ENCODE measurements at regions not wholly inside any gene's neighbourhood (a gene's known extent, or its start where the extent isn't known, plus 50 kb on each side); places are given as distances from the start of the nearest gene placed in this dataset.

DNA sequence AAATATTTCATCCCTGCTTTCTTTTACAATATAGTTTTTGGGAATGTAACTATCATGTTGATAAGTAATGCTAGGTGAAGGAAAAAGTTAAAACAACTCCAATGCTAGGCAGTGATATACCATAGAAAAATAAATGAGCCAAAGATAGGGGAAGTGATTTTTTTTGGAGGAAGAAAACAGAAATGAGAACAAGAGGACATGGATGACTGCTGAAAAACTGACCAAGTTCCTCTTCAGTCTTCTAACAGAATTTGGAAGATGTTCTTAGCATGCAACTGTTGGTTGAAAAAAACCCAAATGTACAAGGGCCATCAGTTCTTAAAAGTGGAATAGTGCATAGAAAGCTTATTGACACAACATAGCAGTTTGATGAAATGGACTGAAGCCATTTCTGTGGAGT lies 262.5 kb upstream of the STARD13 start:
- no peak for DNase-seq
- no peaks in the 10 kb centered on the region for H3K27me3 ChIP-seq
- no peak overlapping the region for H3K4me3 ChIP-seq
- intact Hi-C loops (cut with DNase I), result loop anchor here in 1 of 4 donors (10.0 kb wide), 1 partner anchor 177 kb away; no protein-coding TSS in a partner anchor
- H3K9me3 ChIP-seq, result no peaks in the 10 kb centered on the region
- TF ChIP-seq, protein P1, sequence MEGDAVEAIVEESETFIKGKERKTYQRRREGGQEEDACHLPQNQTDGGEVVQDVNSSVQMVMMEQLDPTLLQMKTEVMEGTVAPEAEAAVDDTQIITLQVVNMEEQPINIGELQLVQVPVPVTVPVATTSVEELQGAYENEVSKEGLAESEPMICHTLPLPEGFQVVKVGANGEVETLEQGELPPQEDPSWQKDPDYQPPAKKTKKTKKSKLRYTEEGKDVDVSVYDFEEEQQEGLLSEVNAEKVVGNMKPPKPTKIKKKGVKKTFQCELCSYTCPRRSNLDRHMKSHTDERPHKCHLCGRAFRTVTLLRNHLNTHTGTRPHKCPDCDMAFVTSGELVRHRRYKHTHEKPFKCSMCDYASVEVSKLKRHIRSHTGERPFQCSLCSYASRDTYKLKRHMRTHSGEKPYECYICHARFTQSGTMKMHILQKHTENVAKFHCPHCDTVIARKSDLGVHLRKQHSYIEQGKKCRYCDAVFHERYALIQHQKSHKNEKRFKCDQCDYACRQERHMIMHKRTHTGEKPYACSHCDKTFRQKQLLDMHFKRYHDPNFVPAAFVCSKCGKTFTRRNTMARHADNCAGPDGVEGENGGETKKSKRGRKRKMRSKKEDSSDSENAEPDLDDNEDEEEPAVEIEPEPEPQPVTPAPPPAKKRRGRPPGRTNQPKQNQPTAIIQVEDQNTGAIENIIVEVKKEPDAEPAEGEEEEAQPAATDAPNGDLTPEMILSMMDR (IDR thresholded peaks at IDR 0.05), result no peak
- TF ChIP-seq POLR2A (IDR thresholded peaks at IDR 0.05) (no peak), EP300 (IDR thresholded peaks at IDR 0.05) (no peak)
- no peaks in the 10 kb centered on the region for H3K36me3 ChIP-seq
- H3K4me1 ChIP-seq (ENCODE audit: insufficient read depth), result peaks cover 1% of the 10 kb centered on the region
- no peak overlapping the region for H3K27ac ChIP-seq

DNA sequence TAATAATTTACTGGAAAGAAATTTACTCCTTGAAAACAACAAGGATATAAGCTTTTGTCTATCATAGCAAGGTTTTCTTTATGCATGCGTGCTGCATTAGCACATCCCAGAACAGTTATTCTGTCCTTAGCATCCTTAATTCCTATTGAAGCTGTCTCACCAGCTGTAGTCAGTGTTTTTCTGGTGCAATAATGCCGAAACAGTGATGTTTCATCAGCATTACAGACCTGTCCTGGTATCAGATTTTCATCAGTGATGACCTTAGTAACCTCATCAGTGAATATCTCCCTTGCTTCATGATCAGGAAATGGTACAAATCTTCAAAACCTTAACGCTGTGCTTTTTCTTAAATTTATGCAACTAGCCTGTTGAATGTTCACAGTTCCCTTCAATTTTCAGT lies 264.7 kb upstream of the STARD13 start:
- H3K27ac ChIP-seq, result no peak overlapping the region
- DNase-seq, result no peak
- H3K27me3 ChIP-seq, result no peaks in the 10 kb centered on the region
- TF ChIP-seq EP300 (IDR thresholded peaks at IDR 0.05) (no peak), POLR2A (IDR thresholded peaks at IDR 0.05) (no peak)
- TF ChIP-seq, protein P1 (IDR thresholded peaks at IDR 0.05), result no peak
- H3K9me3 ChIP-seq, result no peaks in the 10 kb centered on the region
- intact Hi-C loops (cut with DNase I), result loop anchor here in 3 of 4 donors (10.0 kb wide), 2 partner anchors 165 to 175 kb away; no protein-coding TSS in a partner anchor
- H3K36me3 ChIP-seq, result no peaks in the 10 kb centered on the region
- no peak overlapping the region for H3K4me3 ChIP-seq
- peaks cover 2% of the 10 kb centered on the region for H3K4me1 ChIP-seq (ENCODE audit: insufficient read depth)
- WGBS, 3 donors, result 95 to 99% (median 95%) methylated on average over 3 of the region's 3 CpGs

DNA sequence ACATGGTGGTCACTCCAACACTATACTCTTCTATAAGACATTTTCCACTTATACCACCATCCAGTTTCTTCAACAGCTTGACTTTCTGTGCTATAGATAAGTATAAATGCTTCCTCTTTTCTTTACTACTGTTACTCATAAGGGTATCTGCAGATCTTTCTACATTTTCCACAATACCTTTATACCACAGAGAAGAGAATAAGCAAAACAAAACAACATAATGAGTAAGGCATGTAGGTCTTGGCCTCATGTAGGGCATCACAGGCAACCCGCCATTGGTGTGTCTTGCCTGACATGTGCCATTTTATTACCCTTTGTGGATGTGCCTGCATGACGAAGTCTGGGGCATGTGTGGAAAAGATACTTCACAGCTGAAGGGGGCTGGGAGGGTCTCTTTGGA lies 265.3 kb upstream of the STARD13 start:
- intact Hi-C loops (cut with DNase I), result loop anchor here in 3 of 4 donors (10.0 kb wide), 2 partner anchors 164 to 174 kb away; no protein-coding TSS in a partner anchor
- H3K9me3 ChIP-seq, result no peaks in the 10 kb centered on the region

DNA sequence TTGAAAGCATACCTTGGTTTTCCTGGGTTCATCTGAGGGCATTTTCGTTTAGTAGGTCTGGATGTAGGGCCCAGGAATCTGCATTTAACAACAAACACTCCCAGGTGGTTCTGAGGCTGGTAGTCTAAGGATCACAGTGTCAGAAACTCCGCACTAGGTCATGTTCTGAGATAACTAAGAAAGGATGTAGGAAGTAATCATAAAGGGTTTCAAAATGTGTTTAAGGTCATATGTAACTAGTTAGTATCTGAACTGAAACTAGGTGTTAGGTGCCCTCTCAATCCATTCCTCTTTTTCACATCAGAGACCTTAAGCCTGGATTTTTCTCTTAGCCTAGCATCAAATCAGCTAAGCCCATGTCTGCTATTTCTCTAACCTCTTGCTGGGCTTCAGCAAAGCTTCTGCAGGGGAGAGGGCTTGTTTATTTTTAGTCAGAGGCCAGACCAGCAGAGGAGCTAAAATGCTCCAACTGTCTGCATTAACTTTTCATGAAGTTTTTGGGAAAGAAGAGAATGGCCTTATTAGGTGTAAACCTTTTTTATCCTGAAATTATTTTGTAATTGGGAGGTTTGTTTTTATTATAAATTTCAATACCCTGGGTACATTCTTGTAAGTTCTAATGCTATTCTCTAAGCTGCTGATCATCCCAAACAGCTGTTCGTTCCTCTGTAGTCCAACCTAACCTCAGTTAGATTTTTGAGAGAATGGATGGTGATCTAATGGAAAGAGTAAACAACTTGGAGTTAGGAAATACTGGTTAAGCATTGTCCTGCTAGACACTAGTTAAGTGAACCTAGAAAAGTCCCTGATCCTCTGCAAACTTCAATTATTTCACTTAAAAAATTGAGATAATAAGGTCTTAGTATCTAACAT lies 262.8 kb upstream of the RFC3 start:
- intact Hi-C loops (cut with DNase I), result loop anchor here in 3 of 4 donors (10.0 kb wide), 2 partner anchors 160 to 170 kb away; no protein-coding TSS in a partner anchor
- no peak for DNase-seq
- Histone ChIP-seq H3K4me3 (no peak overlapping the region), H3K9me3 (no peaks in the 10 kb centered on the region), H3K27ac (no peak overlapping the region), H3K36me3 (no peaks in the 10 kb centered on the region), H3K4me1 (ENCODE audit: insufficient read depth) (peaks cover 2% of the 10 kb centered on the region), H3K27me3 (no peaks in the 10 kb centered on the region)
- 31 to 52% (median 33%) methylated on average over 3 of the region's 3 CpGs for WGBS, 3 donors
- TF ChIP-seq EP300 (IDR thresholded peaks at IDR 0.05), result no peak
- TF ChIP-seq POLR2A (IDR thresholded peaks at IDR 0.05), result no peak
- TF ChIP-seq, protein P1 (IDR thresholded peaks at IDR 0.05), result no peak

More for the DNA sequence above, 265.3 kb upstream of the STARD13 start:
- Histone ChIP-seq H3K4me1 (ENCODE audit: insufficient read depth) (peaks cover 2% of the 10 kb centered on the region), H3K4me3 (no peak overlapping the region), H3K27ac (no peak overlapping the region), H3K36me3 (no peaks in the 10 kb centered on the region), H3K27me3 (no peaks in the 10 kb centered on the region)
- WGBS, 3 donors, result 94 to 98% (median 95%) methylated on average over 2 of the region's 2 CpGs
- TF ChIP-seq EP300 (IDR thresholded peaks at IDR 0.05) (no peak), POLR2A (IDR thresholded peaks at IDR 0.05) (no peak)
- TF ChIP-seq, protein P1 (IDR thresholded peaks at IDR 0.05), result no peak
- DNase-seq, result no peak

Measured in ovary (tissue), 7 donors.